MM.1S (cell line): ENCODE measurements at regions not wholly inside any gene's neighbourhood (a gene's known extent, or its start where the extent isn't known, plus 50 kb on each side); places are given as distances from the start of the nearest gene placed in this dataset.
"Not testable (repeated sequence)": the region's sequence is repeated elsewhere in the genome, so short reads cannot be mapped to it uniquely, and the experiment has no call there.

Source experiments
- DNase-seq: peaks from one replicate; pipeline ENCODE4 v3.0.0-alpha.2; 2015
- H2AFZ ChIP-seq: fragments of 300-600 bp; sonication (generic); 2 replicates; pipeline ENCODE4 v1.6.0; 2016; ENCODE audit warnings: antibody characterized with exemption, low read length
- H3F3A ChIP-seq: fragments of 300-600 bp; sonication (generic); 2 replicates; pipeline ENCODE4 v1.6.1; 2016; ENCODE audit warnings: mild to moderate bottlenecking, antibody characterized with exemption, low read length, moderate library complexity, mixed read lengths; ENCODE audit not compliant: insufficient read depth
- H3K27ac ChIP-seq: fragments of 300-600 bp; sonication (generic); 2 replicates; pipeline ENCODE4 v1.5.1; 2016; ENCODE audit warnings: mild to moderate bottlenecking, low read length
- H3K27me3 ChIP-seq: fragments of 300-600 bp; sonication (generic); replicated peaks from 2 replicates; pipeline ENCODE4 v1.6.0; 2016; ENCODE audit warnings: low read length; ENCODE audit not compliant: insufficient read depth
- H3K36me3 ChIP-seq: fragments of 300-600 bp; sonication (generic); replicated peaks from 2 replicates; pipeline ENCODE4 v1.6.1; 2016; ENCODE audit warnings: mild to moderate bottlenecking, low read length, mixed read lengths; ENCODE audit not compliant: insufficient read depth
- H3K4me1 ChIP-seq: fragments of 300-600 bp; sonication (generic); 2 replicates; pipeline ENCODE4 v1.6.1; 2016; ENCODE audit warnings: low read length, mixed read lengths
- H3K4me2 ChIP-seq: fragments of 300-600 bp; sonication (generic); 2 replicates; pipeline ENCODE4 v1.6.0; 2016; ENCODE audit warnings: low read depth, low read length
- H3K4me3 ChIP-seq: fragments of 300-600 bp; sonication (generic); 2 replicates; pipeline ENCODE4 v1.5.1; 2016; ENCODE audit warnings: low read length, mixed read lengths
- H3K79me2 ChIP-seq: fragments of 300-600 bp; sonication (generic); 2 replicates; pipeline ENCODE4 v1.6.1; 2016; ENCODE audit warnings: mixed run types, low read length, mixed read lengths
- H3K9ac ChIP-seq: fragments of 300-600 bp; sonication (generic); 2 replicates; pipeline ENCODE4 v1.6.1; 2016; ENCODE audit warnings: low read length, mixed read lengths
- H3K9me2 ChIP-seq: fragments of 300-600 bp; sonication (generic); replicated peaks from 2 replicates; pipeline ENCODE4 v1.6.1; 2016; ENCODE audit warnings: mild to moderate bottlenecking, low read length, mixed read lengths; ENCODE audit not compliant: insufficient read depth
- H3K9me3 ChIP-seq: fragments of 300-600 bp; sonication (generic); replicated peaks from 2 replicates; pipeline ENCODE4 v1.6.1; 2016; ENCODE audit warnings: mild to moderate bottlenecking, low read length, mixed read lengths; ENCODE audit not compliant: insufficient read depth
- H4K20me1 ChIP-seq: fragments of 300-600 bp; sonication (generic); 2 replicates; pipeline ENCODE4 v1.6.1; 2016; ENCODE audit warnings: mild to moderate bottlenecking, low read length, moderate library complexity, mixed read lengths; ENCODE audit not compliant: insufficient read depth

GRCh38 chr2:97431169-97431725 lies 158.4 kb downstream of the ANKRD36B start:
- not testable (repeated sequence) for H3K36me3 ChIP-seq, H4K20me1 ChIP-seq, DNase-seq, H3K27me3 ChIP-seq, H3F3A ChIP-seq, H3K4me1 ChIP-seq, H3K79me2 ChIP-seq, H3K4me2 ChIP-seq, H3K9me2 ChIP-seq, H3K9ac ChIP-seq, H3K27ac ChIP-seq, H2AFZ ChIP-seq, H3K4me3 ChIP-seq, H3K9me3 ChIP-seq

DNA sequence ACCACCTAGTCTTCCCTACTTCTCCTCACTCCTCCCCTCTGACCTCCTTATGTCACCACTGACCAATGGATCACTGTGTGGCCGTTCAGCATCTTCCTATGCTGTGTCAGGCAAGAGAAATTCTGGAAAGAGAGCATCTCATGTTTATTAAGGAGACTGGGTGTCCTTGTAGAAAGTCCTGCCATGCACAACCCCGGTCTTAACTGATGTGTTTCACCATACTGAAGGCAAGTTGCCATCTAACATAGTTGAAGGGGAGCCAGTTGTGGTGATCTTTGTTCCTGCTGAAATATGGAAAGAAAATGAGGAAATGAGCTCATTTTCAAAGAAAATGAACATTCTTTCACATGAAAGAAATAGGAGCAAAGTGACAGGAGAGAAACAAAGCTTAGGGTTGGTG lies 167.3 kb downstream of the ANKRD36B start:
- not testable (repeated sequence) for H4K20me1 ChIP-seq, DNase-seq, H3K9me2 ChIP-seq, H3K27ac ChIP-seq, H3K36me3 ChIP-seq, H3F3A ChIP-seq, H3K9ac ChIP-seq, H3K4me3 ChIP-seq, H3K9me3 ChIP-seq, H3K4me1 ChIP-seq, H3K27me3 ChIP-seq, H2AFZ ChIP-seq, H3K4me2 ChIP-seq, H3K79me2 ChIP-seq

- not testable (repeated sequence) for H3K9me2 ChIP-seq, H3K4me3 ChIP-seq, DNase-seq, H2AFZ ChIP-seq, H3K36me3 ChIP-seq, H3K27ac ChIP-seq, H4K20me1 ChIP-seq, H3K27me3 ChIP-seq, H3F3A ChIP-seq, H3K9me3 ChIP-seq, H3K4me1 ChIP-seq, H3K9ac ChIP-seq, H3K4me2 ChIP-seq, H3K79me2 ChIP-seq
These were observed 183.3 kb downstream of the ANKRD36B start for GRCh38 chr2:97406340-97406739.

GRCh38 chr2:97405172-97405737 lies 184.4 kb downstream of the ANKRD36B start:
- not testable (repeated sequence) for H2AFZ ChIP-seq, H3F3A ChIP-seq, H3K36me3 ChIP-seq, H3K27me3 ChIP-seq, H3K27ac ChIP-seq, H3K9me2 ChIP-seq, H3K9me3 ChIP-seq, H3K79me2 ChIP-seq, H4K20me1 ChIP-seq, H3K4me3 ChIP-seq, H3K9ac ChIP-seq, H3K4me2 ChIP-seq, H3K4me1 ChIP-seq, DNase-seq

GRCh38 chr2:97402678-97403077 lies 187.0 kb downstream of the ANKRD36B start:
- H3K27ac ChIP-seq, H2AFZ ChIP-seq, H4K20me1 ChIP-seq, H3K4me1 ChIP-seq, H3K36me3 ChIP-seq, DNase-seq, H3K9me2 ChIP-seq, H3K9me3 ChIP-seq, H3F3A ChIP-seq, H3K4me2 ChIP-seq, H3K9ac ChIP-seq, H3K4me3 ChIP-seq, H3K27me3 ChIP-seq, H3K79me2 ChIP-seq: not testable (repeated sequence)

DNA sequence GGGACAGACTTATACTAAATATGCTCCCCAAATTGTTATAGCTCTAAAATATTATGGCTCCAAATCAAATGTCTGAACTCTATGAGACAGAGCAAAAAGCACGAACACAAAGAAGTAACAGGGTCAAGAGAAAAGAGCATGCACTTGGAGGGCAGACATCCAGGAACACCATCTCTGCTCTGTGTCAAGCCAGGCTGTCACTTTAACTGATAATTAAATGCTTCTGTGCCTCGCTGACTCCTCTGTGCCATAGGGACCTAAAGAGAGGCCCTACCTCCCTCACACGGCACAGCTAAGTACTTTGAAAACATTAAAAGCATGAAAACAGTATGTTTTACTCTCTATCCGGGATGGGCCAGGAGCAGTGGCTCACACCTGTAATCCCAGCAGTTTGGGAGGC lies 194.0 kb downstream of the ANKRD36B start:
- H2AFZ ChIP-seq, H4K20me1 ChIP-seq, H3K36me3 ChIP-seq, H3K27ac ChIP-seq, H3F3A ChIP-seq, DNase-seq, H3K9ac ChIP-seq, H3K4me1 ChIP-seq, H3K79me2 ChIP-seq, H3K4me2 ChIP-seq, H3K27me3 ChIP-seq, H3K4me3 ChIP-seq, H3K9me3 ChIP-seq, H3K9me2 ChIP-seq: not testable (repeated sequence)

DNA sequence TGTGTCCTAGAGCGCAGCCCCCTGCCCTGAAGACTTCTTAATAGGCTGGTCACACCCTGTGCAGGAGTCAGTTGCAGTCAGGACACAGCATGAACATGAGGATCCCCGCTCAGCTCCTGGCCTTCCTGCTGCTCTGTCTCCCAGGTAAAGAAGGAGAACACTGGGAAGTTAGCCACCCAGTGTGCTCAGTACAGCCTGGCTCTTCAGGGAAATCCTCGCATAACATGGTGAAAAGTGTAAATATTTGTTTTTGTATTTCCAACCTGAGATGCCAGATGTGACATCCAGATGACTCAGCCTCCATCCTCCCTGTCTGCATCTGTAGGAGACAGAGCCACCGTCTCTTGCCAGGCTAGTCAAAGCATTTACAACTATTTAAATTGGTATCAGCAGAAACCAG lies 203.9 kb downstream of the ANKRD36B start:
- not testable (repeated sequence) for H4K20me1 ChIP-seq, H3K79me2 ChIP-seq, DNase-seq, H3K4me1 ChIP-seq, H2AFZ ChIP-seq, H3K4me2 ChIP-seq, H3K36me3 ChIP-seq, H3K9me3 ChIP-seq, H3K9ac ChIP-seq, H3F3A ChIP-seq, H3K27me3 ChIP-seq, H3K27ac ChIP-seq, H3K4me3 ChIP-seq, H3K9me2 ChIP-seq

DNA sequence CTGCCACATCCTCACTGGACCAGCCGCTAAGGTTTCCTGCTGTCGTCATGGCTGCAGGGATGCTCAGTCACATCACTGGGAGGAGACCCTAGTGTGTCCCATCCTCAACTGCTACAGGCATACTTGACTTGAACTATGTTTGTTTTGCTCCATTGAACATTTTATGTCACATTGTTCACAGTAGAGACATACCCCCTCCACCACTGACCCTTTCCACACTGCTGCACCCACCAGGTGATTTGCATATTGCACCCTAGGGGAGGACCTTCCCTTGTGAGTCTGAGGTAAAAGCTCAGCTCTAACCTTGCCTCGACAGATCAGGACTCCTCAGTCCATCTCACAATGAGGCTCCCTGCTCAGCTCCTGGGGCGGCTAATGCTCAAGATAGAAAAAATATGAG lies 213.8 kb downstream of the ANKRD36B start:
- H3F3A ChIP-seq, H3K36me3 ChIP-seq, H3K9ac ChIP-seq, H3K4me2 ChIP-seq, H3K9me3 ChIP-seq, H4K20me1 ChIP-seq, H3K79me2 ChIP-seq, H3K9me2 ChIP-seq, H3K4me3 ChIP-seq, H2AFZ ChIP-seq, DNase-seq, H3K4me1 ChIP-seq, H3K27ac ChIP-seq, H3K27me3 ChIP-seq: not testable (repeated sequence)
